ENCODE measurements at regions not wholly inside any gene's neighbourhood (a gene's known extent, or its start where the extent isn't known, plus 50 kb on each side); places are given as distances from the start of the nearest gene placed in this dataset.

GRCh38 chr12:90061809-90062208, 353.2 kb upstream of the ATP2B1 start:
- H3K4me3 ChIP-seq = no peak overlapping the region
- no peak overlapping the region for H3K9ac ChIP-seq (ENCODE audit: insufficient read length)
- no peaks in the 10 kb centered on the region for H3K9me3 ChIP-seq (ENCODE audit: low read depth, low read length)
- H3K36me3 ChIP-seq (ENCODE audit: insufficient read depth, low read length) = no peaks in the 10 kb centered on the region
- TF ChIP-seq FOXP2 (optimal IDR thresholded peaks at IDR 0.05; ENCODE audit: control extremely low read depth, extremely low read length, insufficient read depth) (no peak), EZH2 (IDR thresholded peaks at IDR 0.05) (no peak), POLR2AphosphoS5 (IDR thresholded peaks at IDR 0.05; ENCODE audit: borderline replicate concordance, low read depth, low read length) (no peak)
- no peak overlapping the region for H3K27ac ChIP-seq
- no peak for DNase-seq (ENCODE audit: low read depth, low spot score)

- no peak for DNase-seq (ENCODE audit: low read depth, low spot score)
- Histone ChIP-seq H3K36me3 (ENCODE audit: insufficient read depth, low read length) (no peaks in the 10 kb centered on the region), H3K9me3 (ENCODE audit: low read depth, low read length) (no peaks in the 10 kb centered on the region), H3K27ac (no peak overlapping the region), H3K4me3 (no peak overlapping the region), H3K9ac (ENCODE audit: insufficient read length) (no peak overlapping the region)
- no peak for TF ChIP-seq FOXP2 (optimal IDR thresholded peaks at IDR 0.05; ENCODE audit: control extremely low read depth, extremely low read length, insufficient read depth)
- no peak for TF ChIP-seq POLR2AphosphoS5 (IDR thresholded peaks at IDR 0.05; ENCODE audit: borderline replicate concordance, low read depth, low read length)
- TF ChIP-seq EZH2 (IDR thresholded peaks at IDR 0.05) = no peak
These were observed 351.4 kb upstream of the ATP2B1 start for GRCh38 chr12:90060031-90060430.

GRCh38 chr12:90058704-90059103, 350.1 kb upstream of the ATP2B1 start:
- H3K9me3 ChIP-seq (ENCODE audit: low read depth, low read length) = no peaks in the 10 kb centered on the region
- H3K4me3 ChIP-seq = peak overlapping the region; percentile 46
- DNase-seq (ENCODE audit: low read depth, low spot score) = peak; percentile 85
- H3K9ac ChIP-seq (ENCODE audit: insufficient read length) = no peak overlapping the region
- peak overlapping the region; percentile 91 for H3K27ac ChIP-seq
- TF ChIP-seq POLR2AphosphoS5 (IDR thresholded peaks at IDR 0.05; ENCODE audit: borderline replicate concordance, low read depth, low read length) (peak; percentile 44; the same call in 1 of the 2 replicates), FOXP2 (optimal IDR thresholded peaks at IDR 0.05; ENCODE audit: control extremely low read depth, extremely low read length, insufficient read depth) (no peak)
- no peaks in the 10 kb centered on the region for H3K36me3 ChIP-seq (ENCODE audit: insufficient read depth, low read length)

GRCh38 chr12:90055071-90055470, 346.4 kb upstream of the ATP2B1 start:
- no peak overlapping the region for H3K4me3 ChIP-seq
- H3K36me3 ChIP-seq (ENCODE audit: insufficient read depth, low read length) = no peaks in the 10 kb centered on the region
- TF ChIP-seq POLR2AphosphoS5 (IDR thresholded peaks at IDR 0.05; ENCODE audit: borderline replicate concordance, low read depth, low read length) (no peak), FOXP2 (optimal IDR thresholded peaks at IDR 0.05; ENCODE audit: control extremely low read depth, extremely low read length, insufficient read depth) (no peak), EZH2 (IDR thresholded peaks at IDR 0.05) (no peak)
- no peaks in the 10 kb centered on the region for H3K9me3 ChIP-seq (ENCODE audit: low read depth, low read length)
- H3K9ac ChIP-seq (ENCODE audit: insufficient read length) = no peak overlapping the region
- no peak overlapping the region for H3K27ac ChIP-seq
- no peak for DNase-seq (ENCODE audit: low read depth, low spot score)

DNA sequence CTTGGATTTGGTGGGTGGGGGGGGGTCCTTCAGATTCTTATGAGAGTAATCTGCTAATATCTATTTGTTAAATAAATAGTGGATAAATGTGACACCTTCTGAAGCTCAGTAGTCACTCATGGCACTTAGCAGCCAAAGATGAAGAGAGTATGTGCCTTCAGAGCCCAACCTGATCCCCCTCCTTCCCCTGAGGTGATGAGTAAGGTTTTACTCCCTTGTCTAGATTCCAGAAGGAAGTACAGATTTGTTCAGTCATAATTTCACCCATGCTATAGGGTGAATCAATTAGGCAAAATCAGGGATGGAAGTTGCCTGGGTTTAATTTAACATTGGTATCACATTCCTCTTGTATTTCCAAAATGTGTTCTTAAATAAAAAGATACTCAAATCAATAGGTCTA, 340.3 kb upstream of the ATP2B1 start:
- no peaks in the 10 kb centered on the region for H3K36me3 ChIP-seq (ENCODE audit: insufficient read depth, low read length)
- no peak overlapping the region for H3K27ac ChIP-seq
- no peak overlapping the region for H3K4me3 ChIP-seq
- H3K9ac ChIP-seq (ENCODE audit: insufficient read length) = no peak overlapping the region
- no peaks in the 10 kb centered on the region for H3K9me3 ChIP-seq (ENCODE audit: low read depth, low read length)
- DNase-seq (ENCODE audit: low read depth, low spot score) = no peak
- TF ChIP-seq EZH2 (IDR thresholded peaks at IDR 0.05) (no peak), FOXP2 (optimal IDR thresholded peaks at IDR 0.05; ENCODE audit: control extremely low read depth, extremely low read length, insufficient read depth) (no peak), POLR2AphosphoS5 (IDR thresholded peaks at IDR 0.05; ENCODE audit: borderline replicate concordance, low read depth, low read length) (no peak)

DNA sequence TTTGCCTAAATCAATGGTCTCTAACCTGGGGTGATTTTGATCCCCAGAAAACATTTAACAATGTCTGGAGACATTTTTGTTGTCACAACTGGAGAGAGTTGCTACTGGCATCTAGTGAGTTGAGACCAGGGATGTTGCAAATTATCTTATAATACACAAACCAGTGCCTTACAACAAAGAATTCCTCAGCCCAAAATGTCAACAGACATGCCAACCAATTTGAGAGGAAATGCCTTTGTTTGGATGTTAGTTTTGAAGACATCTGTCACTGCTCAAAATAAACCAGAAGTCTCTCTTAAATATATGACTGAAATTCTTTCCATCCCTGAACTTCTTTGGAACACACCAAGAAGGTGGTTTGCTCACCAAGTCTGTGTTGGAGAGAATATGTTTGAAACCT, 336.9 kb upstream of the ATP2B1 start:
- no peaks in the 10 kb centered on the region for H3K9me3 ChIP-seq (ENCODE audit: low read depth, low read length)
- H3K36me3 ChIP-seq (ENCODE audit: insufficient read depth, low read length) = no peaks in the 10 kb centered on the region
- no peak for TF ChIP-seq FOXP2 (optimal IDR thresholded peaks at IDR 0.05; ENCODE audit: control extremely low read depth, extremely low read length, insufficient read depth)
- no peak for TF ChIP-seq POLR2AphosphoS5 (IDR thresholded peaks at IDR 0.05; ENCODE audit: borderline replicate concordance, low read depth, low read length)
- no peak for TF ChIP-seq EZH2 (IDR thresholded peaks at IDR 0.05)
- no peak overlapping the region for H3K27ac ChIP-seq
- no peak for DNase-seq (ENCODE audit: low read depth, low spot score)
- H3K9ac ChIP-seq (ENCODE audit: insufficient read length) = no peak overlapping the region
- no peak overlapping the region for H3K4me3 ChIP-seq

DNA sequence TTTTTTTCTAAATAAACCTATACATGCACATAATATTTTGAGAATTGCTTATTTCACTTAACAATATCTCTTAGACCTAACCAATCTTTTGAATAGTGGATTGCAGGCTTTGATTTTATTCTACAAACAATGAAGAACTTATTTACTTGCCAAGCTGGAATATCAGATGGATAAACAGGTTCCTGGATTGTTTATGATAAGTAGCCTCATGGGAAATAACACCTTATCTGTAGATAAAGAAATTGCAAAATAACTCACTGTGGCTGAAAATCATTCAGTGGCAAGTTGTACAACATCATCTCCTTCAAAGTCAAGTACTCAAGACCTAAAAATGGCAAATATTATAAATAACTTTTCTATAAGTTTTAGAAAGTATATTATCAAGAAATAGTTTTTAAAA, 335.4 kb upstream of the ATP2B1 start:
- Histone ChIP-seq H3K9me3 (ENCODE audit: low read depth, low read length) (no peaks in the 10 kb centered on the region), H3K9ac (ENCODE audit: insufficient read length) (no peak overlapping the region), H3K27ac (no peak overlapping the region), H3K4me3 (no peak overlapping the region), H3K36me3 (ENCODE audit: insufficient read depth, low read length) (no peaks in the 10 kb centered on the region)
- DNase-seq (ENCODE audit: low read depth, low spot score) = no peak
- TF ChIP-seq EZH2 (IDR thresholded peaks at IDR 0.05) = no peak
- no peak for TF ChIP-seq FOXP2 (optimal IDR thresholded peaks at IDR 0.05; ENCODE audit: control extremely low read depth, extremely low read length, insufficient read depth)
- no peak for TF ChIP-seq POLR2AphosphoS5 (IDR thresholded peaks at IDR 0.05; ENCODE audit: borderline replicate concordance, low read depth, low read length)

DNA sequence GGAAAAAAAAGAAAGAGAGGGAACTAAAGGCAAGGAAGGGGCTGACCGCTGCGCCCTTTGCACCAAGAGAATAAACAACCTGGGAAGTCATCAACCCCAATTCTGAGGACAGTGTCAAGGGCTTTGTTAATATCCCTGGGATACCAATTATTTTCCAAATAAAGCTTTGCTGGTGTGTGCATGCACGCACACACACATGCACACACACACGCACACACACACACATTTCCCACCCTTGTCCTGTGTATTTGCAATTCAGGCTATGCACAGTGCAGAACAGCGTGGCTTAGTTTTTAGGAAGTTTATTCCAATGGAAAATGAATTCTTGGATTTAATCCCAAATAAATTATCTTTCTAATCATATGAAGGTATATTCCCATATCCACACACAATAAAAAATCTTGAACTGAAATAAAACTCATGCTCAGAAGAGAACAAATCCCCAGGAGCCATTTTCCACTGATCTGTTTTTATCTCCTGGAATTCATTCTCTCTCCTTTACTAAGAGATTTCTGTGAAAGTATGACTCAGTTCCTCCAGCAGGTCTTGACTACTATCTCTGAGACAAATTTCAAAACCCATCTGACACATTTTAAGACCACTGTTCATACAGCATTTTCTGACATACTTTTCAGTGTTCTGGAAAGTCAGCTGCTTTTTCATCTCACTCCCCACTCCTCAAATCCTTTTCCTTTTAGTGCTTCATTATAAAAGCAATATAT, 334.4 kb upstream of the ATP2B1 start:
- H3K27ac ChIP-seq = no peak overlapping the region
- H3K9ac ChIP-seq (ENCODE audit: insufficient read length) = no peak overlapping the region
- H3K36me3 ChIP-seq (ENCODE audit: insufficient read depth, low read length) = no peaks in the 10 kb centered on the region
- no peak overlapping the region for H3K4me3 ChIP-seq
- no peaks in the 10 kb centered on the region for H3K9me3 ChIP-seq (ENCODE audit: low read depth, low read length)
- TF ChIP-seq FOXP2 (optimal IDR thresholded peaks at IDR 0.05; ENCODE audit: control extremely low read depth, extremely low read length, insufficient read depth) = no peak
- TF ChIP-seq EZH2 (IDR thresholded peaks at IDR 0.05) = no peak
- no peak for TF ChIP-seq POLR2AphosphoS5 (IDR thresholded peaks at IDR 0.05; ENCODE audit: borderline replicate concordance, low read depth, low read length)
- DNase-seq (ENCODE audit: low read depth, low spot score) = no peak

DNA sequence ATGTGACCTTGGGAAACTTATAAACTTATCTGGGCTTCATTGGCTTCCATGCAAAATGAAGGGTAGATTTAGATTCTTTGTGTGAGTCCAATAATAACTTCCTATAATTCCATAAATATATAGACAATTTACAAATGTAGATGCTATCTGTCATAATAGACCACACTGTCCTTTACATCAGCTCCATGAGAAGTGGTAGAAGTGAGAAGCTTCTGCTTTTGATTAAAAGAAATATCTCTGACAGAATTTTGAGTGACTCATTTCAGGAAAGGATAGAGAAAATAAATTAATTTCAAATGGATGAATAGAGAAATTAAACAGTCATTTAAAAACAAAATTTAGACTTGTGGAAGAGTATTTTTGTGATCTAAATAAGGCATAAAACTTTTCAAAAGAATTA, 329.7 kb upstream of the ATP2B1 start:
- no peaks in the 10 kb centered on the region for H3K36me3 ChIP-seq (ENCODE audit: insufficient read depth, low read length)
- TF ChIP-seq POLR2AphosphoS5 (IDR thresholded peaks at IDR 0.05; ENCODE audit: borderline replicate concordance, low read depth, low read length) (no peak), EZH2 (IDR thresholded peaks at IDR 0.05) (no peak), FOXP2 (optimal IDR thresholded peaks at IDR 0.05; ENCODE audit: control extremely low read depth, extremely low read length, insufficient read depth) (no peak)
- no peak overlapping the region; the same call in 1 of the 2 replicates for H3K27ac ChIP-seq
- no peak overlapping the region for H3K9ac ChIP-seq (ENCODE audit: insufficient read length)
- no peak overlapping the region for H3K4me3 ChIP-seq
- H3K9me3 ChIP-seq (ENCODE audit: low read depth, low read length) = no peaks in the 10 kb centered on the region
- no peak for DNase-seq (ENCODE audit: low read depth, low spot score)
